ENCODE measurements at regions not wholly inside any gene's neighbourhood (a gene's known extent, or its start where the extent isn't known, plus 50 kb on each side); places are given as distances from the start of the nearest gene placed in this dataset.

GRCh38 chr10:78910021-78910420 lies 158.7 kb upstream of the ZMIZ1 start:
- Histone ChIP-seq H3K4me1 (ENCODE audit: control insufficient read depth, insufficient read depth, low read length) (no peaks in the 10 kb centered on the region), H3K36me3 (ENCODE audit: control insufficient read depth, insufficient read depth, low read length, severe bottlenecking) (no peaks in the 10 kb centered on the region)
- DNase-seq (ENCODE audit: low read depth): no peak

GRCh38 chr10:78910476-78910875 lies 158.3 kb upstream of the ZMIZ1 start:
- H3K9me3 ChIP-seq (ENCODE audit: control insufficient read depth, low read length): no peaks in the 10 kb centered on the region
- peaks cover 26% of the 10 kb centered on the region for H3K27me3 ChIP-seq (replicated peaks; ENCODE audit: control insufficient read depth, insufficient read depth, low read length)
- no peaks in the 10 kb centered on the region for H3K4me1 ChIP-seq (ENCODE audit: control insufficient read depth, insufficient read depth, low read length)
- no peak overlapping the region for H3K9ac ChIP-seq (ENCODE audit: low read length)
- no peaks in the 10 kb centered on the region for H3K36me3 ChIP-seq (ENCODE audit: control insufficient read depth, insufficient read depth, low read length, severe bottlenecking)
- DNase-seq (ENCODE audit: low read depth): no peak
- H3K4me3 ChIP-seq (ENCODE audit: low read length): no peak overlapping the region

More at GRCh38 chr10:78910021-78910420, 158.7 kb upstream of the ZMIZ1 start:
- Histone ChIP-seq H3K4me3 (ENCODE audit: low read length) (no peak overlapping the region), H3K9ac (ENCODE audit: low read length) (no peak overlapping the region), H3K9me3 (ENCODE audit: control insufficient read depth, low read length) (no peaks in the 10 kb centered on the region), H3K27me3 (replicated peaks; ENCODE audit: control insufficient read depth, insufficient read depth, low read length) (peaks cover 30% of the 10 kb centered on the region)

GRCh38 chr10:78910886-78911285 lies 157.9 kb upstream of the ZMIZ1 start:
- H3K9ac ChIP-seq (ENCODE audit: low read length): no peak overlapping the region
- no peaks in the 10 kb centered on the region for H3K9me3 ChIP-seq (ENCODE audit: control insufficient read depth, low read length)
- no peak overlapping the region for H3K4me3 ChIP-seq (ENCODE audit: low read length)
- no peaks in the 10 kb centered on the region for H3K36me3 ChIP-seq (ENCODE audit: control insufficient read depth, insufficient read depth, low read length, severe bottlenecking)
- no peaks in the 10 kb centered on the region for H3K4me1 ChIP-seq (ENCODE audit: control insufficient read depth, insufficient read depth, low read length)
- no peak for DNase-seq (ENCODE audit: low read depth)
- H3K27me3 ChIP-seq (replicated peaks; ENCODE audit: control insufficient read depth, insufficient read depth, low read length): peaks cover 26% of the 10 kb centered on the region

- H3K4me1 ChIP-seq (ENCODE audit: control insufficient read depth, insufficient read depth, low read length): no peaks in the 10 kb centered on the region
- peaks cover 24% of the 10 kb centered on the region for H3K27me3 ChIP-seq (replicated peaks; ENCODE audit: control insufficient read depth, insufficient read depth, low read length)
- DNase-seq (ENCODE audit: low read depth): no peak
- H3K9me3 ChIP-seq (ENCODE audit: control insufficient read depth, low read length): no peaks in the 10 kb centered on the region
- no peak overlapping the region for H3K9ac ChIP-seq (ENCODE audit: low read length)
- H3K36me3 ChIP-seq (ENCODE audit: control insufficient read depth, insufficient read depth, low read length, severe bottlenecking): no peaks in the 10 kb centered on the region
- H3K4me3 ChIP-seq (ENCODE audit: low read length): no peak overlapping the region
Measured at GRCh38 chr10:78911533-78912340, 157.0 kb upstream of the ZMIZ1 start.

- Histone ChIP-seq H3K9me3 (ENCODE audit: control insufficient read depth, low read length) (no peaks in the 10 kb centered on the region), H3K36me3 (ENCODE audit: control insufficient read depth, insufficient read depth, low read length, severe bottlenecking) (no peaks in the 10 kb centered on the region), H3K27me3 (replicated peaks; ENCODE audit: control insufficient read depth, insufficient read depth, low read length) (peaks cover 21% of the 10 kb centered on the region), H3K9ac (ENCODE audit: low read length) (no peak overlapping the region), H3K4me3 (ENCODE audit: low read length) (no peak overlapping the region), H3K4me1 (ENCODE audit: control insufficient read depth, insufficient read depth, low read length) (no peaks in the 10 kb centered on the region)
- DNase-seq (ENCODE audit: low read depth): no peak
Measured at GRCh38 chr10:78912361-78913218, 156.2 kb upstream of the ZMIZ1 start.

GRCh38 chr10:78913219-78914059 lies 155.3 kb upstream of the ZMIZ1 start:
- Histone ChIP-seq H3K27me3 (replicated peaks; ENCODE audit: control insufficient read depth, insufficient read depth, low read length) (peaks cover 24% of the 10 kb centered on the region), H3K4me3 (ENCODE audit: low read length) (no peak overlapping the region), H3K9ac (ENCODE audit: low read length) (no peak overlapping the region), H3K9me3 (ENCODE audit: control insufficient read depth, low read length) (no peaks in the 10 kb centered on the region), H3K4me1 (ENCODE audit: control insufficient read depth, insufficient read depth, low read length) (no peaks in the 10 kb centered on the region), H3K36me3 (ENCODE audit: control insufficient read depth, insufficient read depth, low read length, severe bottlenecking) (no peaks in the 10 kb centered on the region)
- no peak for DNase-seq (ENCODE audit: low read depth)

- no peaks in the 10 kb centered on the region for H3K9me3 ChIP-seq (ENCODE audit: control insufficient read depth, low read length)
- no peak for DNase-seq (ENCODE audit: low read depth)
- no peak overlapping the region for H3K4me3 ChIP-seq (ENCODE audit: low read length)
- H3K36me3 ChIP-seq (ENCODE audit: control insufficient read depth, insufficient read depth, low read length, severe bottlenecking): no peaks in the 10 kb centered on the region
- H3K9ac ChIP-seq (ENCODE audit: low read length): no peak overlapping the region
- H3K4me1 ChIP-seq (ENCODE audit: control insufficient read depth, insufficient read depth, low read length): no peaks in the 10 kb centered on the region
- H3K27me3 ChIP-seq (replicated peaks; ENCODE audit: control insufficient read depth, insufficient read depth, low read length): peaks cover 26% of the 10 kb centered on the region
Measured at GRCh38 chr10:78914060-78914378, 154.7 kb upstream of the ZMIZ1 start.

- no peaks in the 10 kb centered on the region for H3K4me1 ChIP-seq (ENCODE audit: control insufficient read depth, insufficient read depth, low read length)
Measured at GRCh38 chr10:78914502-78915189, 154.1 kb upstream of the ZMIZ1 start.

GRCh38 chr10:78915190-78915518 lies 153.6 kb upstream of the ZMIZ1 start:
- no peaks in the 10 kb centered on the region for H3K36me3 ChIP-seq (ENCODE audit: control insufficient read depth, insufficient read depth, low read length, severe bottlenecking)
- no peaks in the 10 kb centered on the region for H3K4me1 ChIP-seq (ENCODE audit: control insufficient read depth, insufficient read depth, low read length)
- H3K27me3 ChIP-seq (replicated peaks; ENCODE audit: control insufficient read depth, insufficient read depth, low read length): peaks cover 17% of the 10 kb centered on the region

More at GRCh38 chr10:78914502-78915189, 154.1 kb upstream of the ZMIZ1 start:
- Histone ChIP-seq H3K4me3 (ENCODE audit: low read length) (no peak overlapping the region), H3K27me3 (replicated peaks; ENCODE audit: control insufficient read depth, insufficient read depth, low read length) (peaks cover 22% of the 10 kb centered on the region), H3K36me3 (ENCODE audit: control insufficient read depth, insufficient read depth, low read length, severe bottlenecking) (no peaks in the 10 kb centered on the region), H3K9ac (ENCODE audit: low read length) (no peak overlapping the region), H3K9me3 (ENCODE audit: control insufficient read depth, low read length) (no peaks in the 10 kb centered on the region)
- DNase-seq (ENCODE audit: low read depth): no peak

GRCh38 chr10:78916227-78916626 lies 152.5 kb upstream of the ZMIZ1 start:
- peaks cover 12% of the 10 kb centered on the region for H3K27me3 ChIP-seq (replicated peaks; ENCODE audit: control insufficient read depth, insufficient read depth, low read length)
- DNase-seq (ENCODE audit: low read depth): no peak
- no peak overlapping the region for H3K9ac ChIP-seq (ENCODE audit: low read length)
- no peaks in the 10 kb centered on the region for H3K9me3 ChIP-seq (ENCODE audit: control insufficient read depth, low read length)
- H3K4me3 ChIP-seq (ENCODE audit: low read length): no peak overlapping the region
- no peaks in the 10 kb centered on the region for H3K4me1 ChIP-seq (ENCODE audit: control insufficient read depth, insufficient read depth, low read length)
- H3K36me3 ChIP-seq (ENCODE audit: control insufficient read depth, insufficient read depth, low read length, severe bottlenecking): no peaks in the 10 kb centered on the region

More at GRCh38 chr10:78915190-78915518, 153.6 kb upstream of the ZMIZ1 start:
- DNase-seq (ENCODE audit: low read depth): no peak
- Histone ChIP-seq H3K4me3 (ENCODE audit: low read length) (no peak overlapping the region), H3K9ac (ENCODE audit: low read length) (no peak overlapping the region), H3K9me3 (ENCODE audit: control insufficient read depth, low read length) (no peaks in the 10 kb centered on the region)
